H1 (cell line): ENCODE measurements at regions not wholly inside any gene's neighbourhood (a gene's known extent, or its start where the extent isn't known, plus 50 kb on each side); places are given as distances from the start of the nearest gene placed in this dataset.

Experiments
- CTCF ChIP-seq, 3 experiments: IDR thresholded peaks; 1 replicate in 2 of 3; 2 replicates in 1 of 3; pipeline versions ENCODE4 v1.5.1 to v1.6.1; 2011; ENCODE audit warnings: low read length in 3 of 3, mild to moderate bottlenecking in 3 of 3, inconsistent platforms in 2 of 3, low read depth in 1 of 3, moderate library complexity in 1 of 3; ENCODE audit not compliant: insufficient read depth in 1 of 3; ENCODE audit errors: control extremely low read depth in 1 of 3
- EZH2 ChIP-seq: fragments of 200-600 bp; sonication (generic); IDR thresholded peaks from 2 replicates; pipeline ENCODE4 v1.7.1; 2012; ENCODE audit warnings: low read depth, mild to moderate bottlenecking, moderate library complexity, low read length, inconsistent platforms; ENCODE audit not compliant: severe bottlenecking
- GABPA ChIP-seq: IDR thresholded peaks from 2 replicates; pipeline ENCODE4 v1.6.1; 2011; ENCODE audit warnings: mild to moderate bottlenecking, low read length, moderate library complexity, borderline replicate concordance; ENCODE audit not compliant: insufficient read depth
- JUN ChIP-seq: IDR thresholded peaks from 2 replicates; pipeline ENCODE4 v1.6.1; 2011; ENCODE audit warnings: low read depth, mild to moderate bottlenecking, improper control_type of control experiment, low read length
- JUND ChIP-seq: IDR thresholded peaks from 2 replicates; pipeline ENCODE4 v1.6.1; 2011; ENCODE audit warnings: mild to moderate bottlenecking, improper control_type of control experiment, low read length
- POU5F1 ChIP-seq: IDR thresholded peaks from 2 replicates; pipeline ENCODE4 v1.6.1; 2011; ENCODE audit warnings: low read depth, mild to moderate bottlenecking, low read length, moderate library complexity

DNA sequence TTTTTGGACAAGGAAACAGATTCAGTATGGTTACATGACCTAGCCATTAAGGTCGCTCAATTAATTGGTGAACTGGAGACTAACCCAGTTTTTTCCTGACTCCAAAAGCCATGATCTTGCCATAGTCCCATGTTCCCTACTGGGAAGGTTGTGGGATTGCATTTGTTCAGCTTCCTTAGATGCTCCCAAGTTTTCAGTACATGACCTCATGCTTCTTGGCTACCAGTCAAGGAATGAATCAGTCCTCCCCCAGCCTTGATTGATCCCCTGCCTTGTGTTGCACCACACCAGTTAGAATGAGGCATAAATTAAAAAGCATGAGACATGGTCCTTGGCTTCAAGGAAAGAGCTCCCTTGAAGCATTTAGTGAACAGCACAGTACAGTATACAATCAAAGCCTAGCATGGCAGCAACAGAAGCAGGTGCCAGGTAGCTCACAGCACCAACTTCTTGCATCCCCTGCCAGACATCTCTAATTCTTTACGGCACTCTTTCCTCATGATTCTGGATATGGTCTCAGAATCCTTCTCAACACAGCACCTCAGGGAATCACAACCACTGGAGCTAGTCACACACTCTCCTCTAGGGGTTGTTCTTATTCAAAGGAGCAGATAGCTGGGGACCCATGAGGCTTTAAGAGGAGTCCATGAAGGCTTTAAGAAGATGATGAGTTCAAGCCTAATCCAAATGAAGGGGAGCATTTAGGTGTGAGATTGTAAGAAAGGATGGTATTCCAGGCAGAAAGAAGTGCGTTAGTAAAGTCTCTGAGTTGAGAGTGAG, 295.5 kb upstream of the CLINT1 start:
- TF ChIP-seq CTCF (IDR thresholded peaks at IDR 0.05; ENCODE audit: control extremely low read depth in 1 of 3, insufficient read depth in 1 of 3, low read depth in 1 of 3, low read length in 3 of 3) (no peak), EZH2 (no peak), JUND (no peak), GABPA (no peak), POU5F1 (no peak), JUN (no peak)
